HG03521 (cell line): ENCODE measurements at regions not wholly inside any gene's neighbourhood (a gene's known extent, or its start where the extent isn't known, plus 50 kb on each side); places are given as distances from the start of the nearest gene placed in this dataset.

Experiments used
- ATAC-seq: cut with Tn5 transposase; IDR thresholded peaks from one replicate; pipeline ENCODE4 v1.9.1; 2021; ENCODE audit warnings: mild to moderate bottlenecking, moderate library complexity; ENCODE audit not compliant: unreplicated experiment

DNA sequence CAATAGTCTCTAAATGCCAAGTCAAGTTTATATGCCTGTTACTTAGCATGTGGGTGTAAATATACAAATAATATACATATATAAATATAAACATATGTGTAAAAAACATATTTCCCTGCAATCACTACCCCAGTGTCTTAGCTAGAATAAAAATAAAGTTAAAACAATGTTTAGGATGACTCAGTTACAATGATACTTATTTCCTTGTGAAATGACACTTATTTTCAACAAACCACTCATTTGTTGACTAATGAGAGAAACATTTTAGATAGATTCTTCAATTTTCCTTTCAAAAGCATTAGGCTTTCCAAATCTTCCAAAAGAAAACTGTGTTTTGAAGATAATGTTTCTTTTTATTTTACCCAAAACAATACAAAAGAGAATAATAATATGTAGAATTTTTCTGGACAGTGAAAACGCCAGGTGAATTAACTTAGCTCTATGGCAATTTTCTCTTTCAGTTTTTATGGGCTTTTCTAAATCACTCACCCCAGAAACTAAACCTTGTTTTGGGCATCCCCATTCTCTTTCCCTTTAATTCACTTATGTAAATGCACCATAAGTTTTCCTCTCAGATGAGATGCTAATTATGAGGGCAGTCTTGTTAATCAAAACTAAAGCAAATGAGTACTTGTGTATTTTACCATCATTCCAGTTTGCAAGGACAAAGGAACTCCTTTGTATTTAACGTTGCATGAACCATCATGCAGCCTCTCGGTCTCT is 465.9 kb downstream of the BCAT1 start:
- no peak for ATAC-seq

DNA sequence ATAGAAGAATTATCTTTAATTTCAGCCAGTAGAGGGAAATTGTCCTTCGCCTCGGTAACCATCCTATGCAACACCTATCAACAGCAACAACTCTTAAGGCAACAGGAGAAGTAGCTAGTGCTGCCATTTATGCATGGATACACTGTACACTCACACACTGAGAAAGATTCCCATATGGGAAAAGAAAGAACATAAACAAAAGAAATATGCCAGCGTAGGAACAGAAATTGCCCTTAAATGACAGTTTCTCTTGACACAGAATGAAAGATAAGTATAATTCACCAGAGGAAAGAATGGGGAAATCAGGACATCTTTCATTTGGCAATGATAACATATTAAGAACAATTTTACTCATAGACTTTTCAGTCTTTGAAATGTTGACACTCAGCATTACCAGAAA is 466.9 kb downstream of the BCAT1 start:
- ATAC-seq = no peak

DNA sequence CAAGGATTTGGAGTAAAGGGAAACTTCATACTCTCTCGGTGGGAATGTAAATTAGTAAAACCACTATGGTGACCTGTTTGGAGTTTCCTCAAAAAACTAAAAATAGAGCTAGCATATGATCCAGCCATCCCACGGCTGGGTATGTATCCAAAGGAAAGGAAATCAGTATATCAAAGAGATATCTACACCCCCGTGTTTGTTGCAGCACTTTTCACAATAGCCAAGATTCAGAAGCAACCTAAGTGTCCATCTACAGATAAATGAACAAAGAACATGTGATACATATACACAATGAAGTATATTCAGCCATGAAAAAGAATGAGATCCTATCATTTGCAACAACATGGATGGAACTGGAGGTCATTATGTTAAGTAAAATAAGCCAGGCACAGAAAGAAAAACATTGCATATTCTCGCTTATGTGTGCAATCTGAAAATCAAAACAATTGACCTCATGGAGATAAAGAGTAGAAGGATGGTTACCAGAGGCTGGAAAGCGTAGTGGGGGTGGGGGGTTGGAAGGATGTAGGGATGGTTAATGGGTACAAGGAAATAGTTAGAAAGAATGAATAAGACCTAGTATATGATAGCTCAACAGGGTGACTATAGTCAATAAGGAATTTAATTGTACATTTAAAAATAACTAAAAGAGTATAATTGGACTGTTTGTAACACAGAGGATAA is 468.0 kb downstream of the BCAT1 start:
- ATAC-seq = no peak

DNA sequence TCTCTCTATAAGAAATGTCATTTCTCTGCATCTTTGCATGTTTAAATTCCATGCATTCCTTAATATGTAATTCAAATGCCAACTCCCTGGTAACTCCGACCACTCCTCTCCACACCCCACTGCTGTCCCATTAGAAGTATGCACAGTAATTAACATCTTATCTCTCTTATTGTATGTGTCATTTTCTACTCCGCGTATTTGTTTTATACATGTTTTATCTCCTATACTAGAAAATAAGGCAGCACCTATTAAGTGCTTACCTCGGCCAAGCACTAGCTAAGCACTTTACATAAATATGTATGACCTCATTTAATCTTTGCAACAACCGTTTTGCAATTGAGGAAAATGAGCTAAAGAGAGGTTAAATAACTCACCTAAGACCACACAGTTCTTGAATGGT is 469.8 kb downstream of the BCAT1 start:
- no peak for ATAC-seq

DNA sequence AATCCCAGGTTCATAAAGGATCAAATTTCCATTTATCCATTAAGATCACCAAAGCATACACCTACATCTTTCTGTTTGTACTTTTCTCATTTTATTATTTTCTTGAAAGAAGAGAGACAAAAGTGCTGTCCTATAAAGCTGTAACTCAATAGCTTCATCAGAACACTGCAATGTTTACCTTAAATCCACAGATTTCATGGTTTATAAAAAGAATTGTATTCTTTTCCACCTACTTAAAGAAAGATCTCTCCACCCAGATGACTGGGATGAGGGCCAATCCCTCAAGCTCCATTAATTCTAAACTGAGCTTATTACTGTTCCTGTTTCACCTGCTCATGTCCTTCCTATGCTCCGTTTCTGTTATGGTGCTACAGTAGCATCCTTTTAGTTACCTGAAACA is 470.6 kb downstream of the BCAT1 start:
- ATAC-seq = no peak

DNA sequence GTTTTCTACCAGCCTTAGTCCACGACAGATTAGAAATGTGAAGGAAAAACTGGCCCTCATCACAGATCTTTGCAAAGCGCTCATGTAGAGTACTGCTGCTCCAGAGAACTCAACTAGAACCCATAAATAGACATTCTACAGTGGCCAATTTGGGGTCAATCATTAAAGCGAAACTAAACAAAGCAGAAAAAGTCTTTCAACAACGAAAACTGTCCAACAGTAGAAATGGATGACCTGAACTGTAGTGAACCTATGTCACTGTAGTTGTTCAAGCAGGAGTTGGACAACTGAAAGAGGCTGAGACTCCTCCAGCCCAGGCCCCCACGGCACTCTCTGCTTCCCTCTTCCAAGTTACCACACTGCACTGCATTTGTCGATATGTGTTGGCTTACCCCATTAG is 472.6 kb downstream of the BCAT1 start:
- no peak for ATAC-seq

DNA sequence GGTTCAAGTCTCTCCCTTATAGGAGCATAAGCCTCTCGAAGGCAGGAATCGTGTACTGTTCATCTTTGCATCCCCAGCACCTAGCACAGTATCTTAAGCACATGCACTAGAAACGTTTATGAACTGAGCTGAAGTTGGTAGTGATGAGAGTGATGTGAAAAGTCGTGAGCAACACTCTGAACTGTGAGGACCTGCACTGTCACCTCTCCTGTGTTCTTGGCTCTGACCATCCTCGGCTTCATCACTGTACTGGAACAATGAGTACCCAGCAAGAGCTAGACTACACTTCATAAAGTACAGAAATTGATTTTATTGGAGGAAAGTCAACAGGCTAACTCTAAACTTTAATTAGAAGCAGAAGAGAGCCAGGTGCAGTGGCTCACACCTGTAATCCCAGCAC is 473.6 kb downstream of the BCAT1 start:
- ATAC-seq = no peak

DNA sequence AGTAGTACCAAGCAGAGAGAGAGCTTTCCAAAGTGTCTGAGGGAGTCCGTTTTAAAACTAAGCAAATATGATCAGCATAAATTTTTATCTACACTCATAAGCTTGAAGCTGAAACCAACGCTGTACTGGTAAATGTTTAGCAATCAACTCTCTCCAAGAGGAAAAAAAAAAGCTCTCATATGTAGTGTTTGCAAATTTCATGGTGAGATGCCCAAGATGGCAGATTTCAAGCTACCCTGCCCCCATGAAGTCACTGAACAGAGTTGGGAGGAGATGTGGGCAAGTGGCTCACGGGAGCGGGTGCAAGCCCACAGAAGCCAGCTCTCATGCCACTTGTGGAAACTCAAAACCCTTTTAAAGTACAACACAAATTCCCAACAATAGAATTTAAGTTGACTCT is 475.8 kb downstream of the BCAT1 start:
- no peak for ATAC-seq

DNA sequence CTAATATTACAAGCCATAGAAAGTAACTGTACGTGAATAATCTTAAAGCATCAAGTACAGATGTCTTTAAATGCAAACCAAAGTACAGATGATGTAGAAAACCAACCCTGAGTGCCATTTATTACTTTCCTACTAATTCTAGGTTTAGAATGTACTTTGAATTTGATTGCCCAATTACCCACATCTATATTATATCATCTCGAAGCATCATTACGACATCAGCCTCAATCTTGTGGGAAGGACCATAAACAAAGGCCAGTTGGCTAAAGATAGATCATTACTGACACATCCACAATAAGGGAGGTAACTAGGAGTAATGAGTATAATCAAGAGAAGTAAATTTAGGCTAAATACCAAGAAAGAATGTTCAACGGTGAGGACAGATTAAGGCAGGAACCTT is 478.9 kb downstream of the BCAT1 start:
- ATAC-seq = no peak

DNA sequence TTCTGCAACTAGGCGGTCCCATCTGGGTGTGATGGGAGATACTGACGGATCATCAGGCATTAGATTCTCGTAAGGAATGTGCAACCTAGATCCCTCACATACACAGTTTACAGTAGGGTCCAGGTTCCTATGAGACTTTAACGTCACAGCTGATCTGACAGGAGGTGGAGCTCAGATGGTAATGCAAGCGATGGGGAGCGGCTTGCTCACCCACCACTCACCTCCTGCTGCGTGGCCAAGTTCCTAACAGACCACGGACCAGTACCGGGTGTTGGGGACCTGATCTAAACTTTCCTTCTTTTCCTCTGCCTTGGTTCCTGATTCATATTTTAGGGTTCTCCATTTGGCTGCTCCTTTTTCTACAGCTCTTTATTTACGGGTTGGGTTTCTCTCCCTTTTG is 479.8 kb downstream of the BCAT1 start:
- ATAC-seq = no peak

DNA sequence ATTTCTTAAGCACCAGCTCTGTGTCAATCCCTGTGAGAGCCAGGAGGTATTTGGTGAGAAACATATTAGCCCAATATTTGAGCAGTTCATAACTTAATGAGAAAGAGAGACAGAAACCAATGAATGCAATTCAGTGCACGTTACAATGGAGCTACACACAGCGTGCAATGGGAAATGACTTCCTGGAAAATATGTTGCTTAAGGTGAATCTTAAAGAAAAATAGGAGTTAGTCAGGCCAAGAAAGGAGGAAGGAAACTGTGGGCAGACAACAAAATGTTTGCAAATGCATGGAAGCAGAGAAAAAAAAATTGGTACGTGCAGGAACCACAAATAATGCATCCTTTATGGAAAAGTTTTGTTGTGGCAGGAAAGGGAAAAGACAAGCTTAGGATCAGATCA is 481.7 kb downstream of the BCAT1 start:
- ATAC-seq = no peak

DNA sequence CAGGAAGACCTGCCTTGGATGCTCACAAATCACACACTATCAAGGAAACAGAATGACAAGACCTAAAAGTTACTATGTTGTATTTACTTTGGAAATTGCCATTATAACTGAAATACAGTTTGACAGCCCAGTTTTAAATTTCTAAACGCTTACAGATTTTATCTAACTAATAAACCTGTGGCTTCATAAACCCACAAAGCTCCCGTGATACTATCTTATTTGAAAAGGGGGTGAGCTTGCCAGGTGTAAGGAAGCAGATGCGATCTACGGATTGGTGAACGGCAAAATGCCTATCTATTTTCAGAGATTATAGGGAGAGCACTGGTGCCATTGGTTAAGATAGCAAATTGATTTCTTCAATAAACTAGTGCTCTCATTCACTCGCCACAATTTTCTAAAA is 485.5 kb downstream of the BCAT1 start:
- no peak for ATAC-seq

DNA sequence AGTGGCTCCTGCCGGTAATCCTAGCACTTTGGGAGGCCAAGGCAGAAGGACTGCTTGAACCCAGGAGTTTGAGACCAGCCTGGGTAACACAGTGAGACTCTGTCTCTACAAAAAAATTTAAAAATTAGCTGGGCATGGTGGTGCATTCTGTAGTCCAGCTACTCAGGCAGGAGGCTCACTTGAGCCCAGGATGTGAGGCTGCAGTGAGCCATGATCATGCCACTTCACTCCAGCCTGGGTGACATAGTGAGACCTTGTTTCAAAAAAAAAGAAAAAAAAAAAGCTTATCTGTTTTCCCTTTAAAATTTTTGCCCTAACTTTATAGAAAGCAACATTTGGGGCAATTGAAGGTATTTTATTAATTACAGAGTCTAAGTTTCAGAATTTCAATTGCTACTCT is 486.0 kb downstream of the BCAT1 start:
- ATAC-seq = no peak

DNA sequence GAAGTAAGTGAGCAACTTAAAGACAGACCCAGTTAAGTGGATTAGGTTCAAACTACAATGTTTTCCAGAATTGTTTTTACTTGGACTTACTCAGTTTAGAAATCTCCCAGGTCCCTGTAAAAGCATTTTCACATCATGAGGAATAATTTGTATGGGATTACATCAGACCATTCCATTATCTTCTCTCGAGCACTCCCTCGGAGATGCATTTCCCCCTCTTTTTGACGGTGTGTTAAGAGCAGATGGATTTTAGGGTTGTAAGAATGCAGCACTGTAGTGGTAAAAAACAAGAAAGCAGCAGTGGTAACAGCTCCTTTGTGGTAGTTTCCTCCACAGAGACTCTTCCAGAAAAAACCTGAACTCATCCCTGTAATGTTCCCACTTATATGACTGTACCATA is 488.4 kb downstream of the BCAT1 start:
- ATAC-seq = no peak

DNA sequence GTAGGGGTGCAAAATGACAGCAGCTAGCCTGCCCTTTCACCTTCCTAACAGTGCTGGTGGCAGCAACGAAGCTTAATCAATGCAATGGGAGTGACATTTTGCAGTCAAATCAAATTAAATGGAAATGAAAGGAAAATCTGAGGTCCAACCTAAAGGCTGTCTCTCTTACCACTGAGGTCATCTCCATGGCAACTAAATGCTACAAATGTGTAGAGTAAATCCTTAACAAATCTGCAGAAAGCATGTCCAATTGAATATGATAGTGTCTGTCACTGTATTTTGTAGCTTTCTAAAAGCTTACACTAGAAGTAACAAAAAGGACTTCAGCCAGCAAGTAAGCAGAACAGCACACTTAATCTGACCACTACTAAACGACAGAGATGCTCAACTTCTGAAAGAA is 488.8 kb downstream of the BCAT1 start:
- ATAC-seq = no peak

DNA sequence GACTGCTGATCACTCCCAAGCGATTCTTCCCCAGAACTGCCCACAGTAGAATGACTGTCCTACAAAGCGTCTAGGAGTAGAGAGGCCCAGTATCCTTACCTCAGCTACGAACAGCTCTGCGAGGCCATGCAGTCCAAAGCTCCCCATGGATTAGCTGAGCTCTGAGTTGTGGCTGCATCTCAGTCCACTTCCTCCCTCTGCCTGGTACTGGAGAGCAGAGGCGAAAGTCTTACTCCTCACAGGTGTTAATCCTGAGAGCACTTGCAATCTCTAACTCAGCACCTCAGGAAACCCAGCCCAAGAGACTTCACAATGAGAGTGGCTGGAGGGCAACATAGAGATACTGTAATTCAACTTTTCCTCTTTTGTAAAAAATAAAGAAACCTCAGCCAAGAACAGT is 493.1 kb downstream of the BCAT1 start:
- no peak for ATAC-seq

DNA sequence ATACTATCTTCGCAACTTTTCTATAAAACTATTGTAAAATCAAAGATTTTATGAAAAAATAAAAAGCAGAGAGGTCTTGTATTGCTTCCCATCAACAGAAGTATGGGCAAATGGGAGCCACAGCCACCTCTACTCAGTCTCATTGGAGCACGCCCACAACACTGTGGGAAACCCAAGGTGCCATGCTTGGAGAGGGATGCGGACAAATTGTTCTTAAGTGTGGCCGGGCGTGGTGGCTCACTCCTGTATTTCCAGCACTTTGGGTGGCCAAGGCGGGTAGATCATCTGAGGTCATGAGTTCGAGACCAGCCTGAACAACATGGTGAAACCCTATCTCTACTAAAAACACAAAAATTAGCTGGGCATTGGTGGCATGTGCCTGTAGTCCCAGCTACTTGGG is 498.2 kb upstream of the SOX5 start:
- no peak for ATAC-seq

DNA sequence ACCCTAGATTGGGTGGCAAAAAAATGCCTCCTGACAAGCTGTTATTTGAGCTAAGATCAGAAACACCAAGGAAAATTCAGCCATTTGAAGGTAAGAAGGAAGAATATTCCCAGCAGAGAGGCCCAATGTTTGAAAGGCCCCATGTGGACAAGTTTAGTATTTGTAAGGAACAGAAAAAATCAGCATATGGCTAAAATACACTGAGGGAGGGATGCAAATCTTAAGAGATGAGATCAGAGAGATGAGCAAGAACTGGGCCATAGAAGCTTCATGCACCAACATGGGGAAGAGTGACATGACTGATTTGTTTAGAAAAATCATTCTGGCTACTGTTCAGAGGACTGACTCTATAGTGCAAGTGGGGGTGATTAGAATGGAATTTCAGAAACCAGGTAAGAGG is 496.8 kb upstream of the SOX5 start:
- ATAC-seq = no peak

DNA sequence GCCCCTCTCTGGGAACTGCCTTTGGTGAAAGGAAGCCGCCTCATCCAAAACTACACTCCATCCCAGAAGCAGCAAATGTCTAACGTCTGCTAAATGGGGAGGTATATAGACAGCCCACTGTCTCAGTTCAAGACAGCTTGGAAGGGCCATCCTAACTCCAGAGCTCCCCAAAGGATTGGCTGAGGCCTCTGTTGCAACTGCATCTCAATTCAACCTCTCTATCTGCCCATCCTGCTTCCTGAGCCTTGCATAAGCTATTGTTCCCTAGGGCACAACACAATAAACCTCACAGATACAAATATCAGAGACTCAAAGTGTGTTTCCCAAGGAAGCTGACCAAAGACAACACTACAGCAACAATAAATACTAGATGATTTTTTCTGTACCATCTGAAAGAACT is 495.2 kb upstream of the SOX5 start:
- ATAC-seq = no peak

DNA sequence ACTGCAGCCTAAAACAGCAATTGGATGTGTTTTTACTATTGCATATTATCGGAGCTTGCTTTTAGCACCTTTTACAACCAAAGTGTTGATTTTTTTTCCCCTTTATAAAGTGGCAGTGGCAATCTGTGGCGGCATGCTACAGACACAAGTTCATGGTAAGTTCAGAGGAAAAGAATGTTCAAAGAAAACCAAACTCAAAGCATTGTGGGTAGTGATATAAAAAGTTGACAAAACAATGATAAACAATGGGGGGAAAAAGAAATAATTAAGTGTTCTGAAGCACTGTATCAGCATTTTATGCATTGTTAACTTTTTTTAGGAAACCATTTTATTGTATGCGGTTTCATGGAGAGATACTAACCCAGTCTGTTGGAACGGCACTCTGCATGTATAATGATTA is 492.0 kb upstream of the SOX5 start:
- ATAC-seq = no peak

DNA sequence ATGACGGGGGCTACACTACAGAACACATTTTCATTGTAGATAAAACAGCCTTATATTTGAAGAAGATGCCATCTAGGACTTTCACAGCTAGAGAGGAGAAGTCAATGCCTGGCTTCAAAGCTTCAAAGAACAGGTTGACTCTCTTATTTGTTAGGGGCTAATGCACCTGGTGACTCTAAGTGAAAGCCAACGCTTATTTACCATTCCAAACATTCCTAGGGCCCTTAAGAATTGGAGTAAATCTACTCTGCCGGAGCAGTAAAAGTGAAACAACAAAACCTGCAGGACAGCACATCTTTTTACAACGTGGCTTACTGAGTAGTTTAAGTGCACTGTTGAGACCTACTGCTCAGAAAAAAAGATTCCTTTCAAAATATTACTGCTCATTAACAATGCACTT is 487.2 kb upstream of the SOX5 start:
- no peak for ATAC-seq

DNA sequence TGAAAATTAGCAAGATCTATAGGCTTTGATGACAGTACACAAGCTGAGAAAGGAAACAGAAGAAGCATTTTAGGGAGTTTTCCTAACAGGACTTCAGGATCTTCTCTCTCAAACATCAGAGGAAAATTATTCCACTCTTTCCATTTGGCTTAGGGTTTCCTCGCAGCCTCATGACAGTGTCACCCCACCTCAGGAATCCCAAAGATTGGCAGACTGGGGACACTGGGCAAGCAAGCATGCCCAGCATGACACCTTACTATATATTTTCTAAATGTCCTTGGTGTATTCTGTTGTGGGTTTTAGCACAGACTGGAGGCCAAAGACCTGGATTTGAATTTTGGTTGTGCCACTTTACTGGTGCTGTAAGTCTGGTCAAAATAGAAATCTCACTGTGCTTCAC is 482.4 kb upstream of the SOX5 start:
- no peak for ATAC-seq

DNA sequence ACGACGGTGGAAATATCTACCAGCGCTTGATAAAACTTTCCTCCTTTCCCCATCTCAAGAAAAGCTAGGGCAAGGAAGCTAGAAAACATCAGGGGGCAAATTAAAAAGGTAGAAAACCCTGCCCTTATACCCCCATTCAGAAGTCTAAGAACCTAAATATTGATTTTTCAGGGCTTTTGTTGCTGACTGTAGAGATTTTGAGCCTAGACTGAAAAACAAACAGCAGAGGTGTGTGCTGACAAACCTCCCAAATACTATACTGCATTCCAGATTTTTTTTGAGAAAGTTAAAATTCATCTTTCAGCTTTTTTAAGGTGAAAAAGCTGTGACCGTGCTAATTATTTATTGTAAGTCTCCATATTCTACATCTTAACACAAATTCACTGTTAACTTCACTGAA is 478.3 kb upstream of the SOX5 start:
- no peak for ATAC-seq
